Keratinocyte (primary cell): ENCODE measurements at regions not wholly inside any gene's neighbourhood (a gene's known extent, or its start where the extent isn't known, plus 50 kb on each side); places are given as distances from the start of the nearest gene placed in this dataset.
"Not testable (repeated sequence)": the region's sequence is repeated elsewhere in the genome, so short reads cannot be mapped to it uniquely, and the experiment has no call there.

Experiments used
- CTCF ChIP-seq, 3 experiments: IDR thresholded peaks in 1 of 3; conservative IDR thresholded peaks in 1 of 3; optimal IDR thresholded peaks in 1 of 3; 2 replicates in 2 of 3; 3 replicates in 1 of 3; pipeline versions ENCODE3 to v1.5.1; 2011; ENCODE audit warnings: low read length in 3 of 3, mild to moderate bottlenecking in 3 of 3, moderate library complexity in 2 of 3, control low read depth in 1 of 3, inconsistent platforms in 1 of 3; ENCODE audit not compliant: insufficient read depth in 2 of 3; ENCODE audit errors: extremely low read depth in 1 of 3
- EZH2 ChIP-seq: IDR thresholded peaks from one replicate; pipeline ENCODE4 v1.6.1; 2012; ENCODE audit warnings: inconsistent platforms, mild to moderate bottlenecking, low read length, moderate library complexity

GRCh38 chr6:14296698-14297097 is 179.1 kb downstream of the CD83 start:
- TF ChIP-seq CTCF (optimal IDR thresholded peaks at IDR 0.05 in 1 of 3, IDR thresholded peaks at IDR 0.05 in 1 of 3, conservative IDR thresholded peaks at IDR 0.05 in 1 of 3; ENCODE audit: extremely low read depth in 1 of 3, insufficient read depth in 2 of 3, low read length in 3 of 3); EZH2: not testable (repeated sequence)
